ENCODE measurements at regions not wholly inside any gene's neighbourhood (a gene's known extent, or its start where the extent isn't known, plus 50 kb on each side); places are given as distances from the start of the nearest gene placed in this dataset.

GRCh38 chr14:22409006-22409405, 180.0 kb downstream of the DAD1 start:
- TF ChIP-seq CTCF (IDR thresholded peaks at IDR 0.05; ENCODE audit: insufficient read depth, low read length) (no peak), POLR2AphosphoS5 (IDR thresholded peaks at IDR 0.05; ENCODE audit: low read depth) (no peak), GABPA (IDR thresholded peaks at IDR 0.05; ENCODE audit: low read depth) (no peak)
